ENCODE measurements at regions not wholly inside any gene's neighbourhood (a gene's known extent, or its start where the extent isn't known, plus 50 kb on each side); places are given as distances from the start of the nearest gene placed in this dataset.

- no peaks in the 10 kb centered on the region for H3K36me3 ChIP-seq (ENCODE audit: control insufficient read depth in 1 of 2, insufficient read depth in 2 of 2, low read length in 2 of 2)
- H3K79me1 ChIP-seq (ENCODE audit: low read length), result peaks cover 9% of the 10 kb centered on the region
- no peak overlapping the region for H3K4me2 ChIP-seq (ENCODE audit: low read length)
- no peak overlapping the region for H3K4ac ChIP-seq (ENCODE audit: low read depth, low read length)
- no peak overlapping the region for H4K91ac ChIP-seq (ENCODE audit: low read depth, low read length)
- H3K23ac ChIP-seq (ENCODE audit: low read length), result no peak overlapping the region
- H3K4me3 ChIP-seq (ENCODE audit: low read depth, low read length), result no peak overlapping the region
- H2AK5ac ChIP-seq (ENCODE audit: low read length), result no peak overlapping the region
- H3K27me3 ChIP-seq (ENCODE audit: insufficient read depth, low read length), result no peaks in the 10 kb centered on the region
- no peak for DNase-seq
- H2AFZ ChIP-seq (ENCODE audit: insufficient read depth, low read length, poor library complexity), result no peak overlapping the region
- H3K27ac ChIP-seq (ENCODE audit: low read depth, low read length), result no peak overlapping the region
- H2BK5ac ChIP-seq (ENCODE audit: low read depth, low read length, poor library complexity), result peak overlapping the region; percentile 68
- no peak overlapping the region for H3K18ac ChIP-seq (ENCODE audit: low read length)
- no peak overlapping the region for H2BK120ac ChIP-seq (ENCODE audit: insufficient read depth, low read length, poor library complexity)
- no peaks in the 10 kb centered on the region for H3K9me3 ChIP-seq (ENCODE audit: insufficient read depth, low read depth, low read length)
- H4K8ac ChIP-seq (ENCODE audit: low read depth, low read length), result no peak overlapping the region
- no peak overlapping the region for H3K9ac ChIP-seq (ENCODE audit: low read length)
- 100% methylated on average over 3 of the region's 7 CpGs for WGBS (ENCODE audit: extremely low coverage, insufficient coverage, insufficient read length)
- H3K4me1 ChIP-seq (ENCODE audit: control insufficient read depth in 1 of 2, insufficient read depth in 2 of 2, low read length in 2 of 2), result peaks cover 0 to 9% of the 10 kb centered on the region in 2 experiments
- no peak overlapping the region for H3K14ac ChIP-seq (ENCODE audit: low read length)
- H2BK12ac ChIP-seq (ENCODE audit: low read length), result no peak overlapping the region
- H4K12ac ChIP-seq (ENCODE audit: low read depth, low read length), result no peak overlapping the region
- peaks cover 2% of the 10 kb centered on the region for H3K79me2 ChIP-seq (ENCODE audit: control insufficient read depth, insufficient read depth, low read length, poor library complexity)
These were observed 380.0 kb upstream of the CAMK1G start for GRCh38 chr1:209203533-209203895.

GRCh38 chr1:209205039-209205438, 378.5 kb upstream of the CAMK1G start:
- DNase-seq, result no peak
- no peaks in the 10 kb centered on the region for H3K27me3 ChIP-seq (ENCODE audit: insufficient read depth, low read length)
- WGBS (ENCODE audit: extremely low coverage, insufficient coverage, insufficient read length), result no CpG with 5 or more reads among the region's 4 CpGs

GRCh38 chr1:209207126-209207700, 376.3 kb upstream of the CAMK1G start:
- Histone ChIP-seq H3K23ac (ENCODE audit: low read length) (no peak overlapping the region), H3K18ac (ENCODE audit: low read length) (peak overlapping the region; percentile 49), H2AK5ac (ENCODE audit: low read length) (peak overlapping the region; percentile 87), H3K79me1 (ENCODE audit: low read length) (peaks cover 12% of the 10 kb centered on the region), H4K91ac (ENCODE audit: low read depth, low read length) (peak overlapping the region; percentile 89), H3K4me3 (ENCODE audit: low read depth, low read length) (no peak overlapping the region), H2BK12ac (ENCODE audit: low read length) (peak overlapping the region; percentile 85), H3K4ac (ENCODE audit: low read depth, low read length) (peak overlapping the region; percentile 38), H2BK120ac (ENCODE audit: insufficient read depth, low read length, poor library complexity) (peak overlapping the region; percentile 88), H2BK5ac (ENCODE audit: low read depth, low read length, poor library complexity) (peak overlapping the region; percentile 32), H2AFZ (ENCODE audit: insufficient read depth, low read length, poor library complexity) (peak overlapping the region; percentile 1), H3K36me3 (ENCODE audit: control insufficient read depth in 1 of 2, insufficient read depth in 2 of 2, low read length in 2 of 2) (no peaks in the 10 kb centered on the region), H3K4me1 (ENCODE audit: control insufficient read depth in 1 of 2, insufficient read depth in 2 of 2, low read length in 2 of 2) (peaks cover 0 to 7% of the 10 kb centered on the region in 2 experiments), H3K27me3 (ENCODE audit: insufficient read depth, low read length) (no peaks in the 10 kb centered on the region), H3K9ac (ENCODE audit: low read length) (no peak overlapping the region), H3K79me2 (ENCODE audit: control insufficient read depth, insufficient read depth, low read length, poor library complexity) (peaks cover 2% of the 10 kb centered on the region), H3K9me3 (ENCODE audit: insufficient read depth, low read depth, low read length) (no peaks in the 10 kb centered on the region), H4K8ac (ENCODE audit: low read depth, low read length) (peak overlapping the region; percentile 67), H3K4me2 (ENCODE audit: low read length) (peak overlapping the region; percentile 83), H3K27ac (ENCODE audit: low read depth, low read length) (no peak overlapping the region), H4K12ac (ENCODE audit: low read depth, low read length) (peak overlapping the region; percentile 54), H3K14ac (ENCODE audit: low read length) (peak overlapping the region; percentile 63)
- no CpG with 5 or more reads among the region's 11 CpGs for WGBS (ENCODE audit: extremely low coverage, insufficient coverage, insufficient read length)
- DNase-seq, result no peak

More at GRCh38 chr1:209205039-209205438, 378.5 kb upstream of the CAMK1G start:
- H3K4ac ChIP-seq (ENCODE audit: low read depth, low read length), result no peak overlapping the region
- H3K4me1 ChIP-seq (ENCODE audit: control insufficient read depth in 1 of 2, insufficient read depth in 2 of 2, low read length in 2 of 2), result peaks cover 0 to 7% of the 10 kb centered on the region in 2 experiments
- H3K23ac ChIP-seq (ENCODE audit: low read length), result no peak overlapping the region
- no peak overlapping the region for H2AK5ac ChIP-seq (ENCODE audit: low read length)
- peak overlapping the region; percentile 8 for H2BK12ac ChIP-seq (ENCODE audit: low read length)
- peaks cover 11% of the 10 kb centered on the region for H3K79me1 ChIP-seq (ENCODE audit: low read length)
- H3K14ac ChIP-seq (ENCODE audit: low read length), result no peak overlapping the region
- H4K8ac ChIP-seq (ENCODE audit: low read depth, low read length), result no peak overlapping the region
- no peak overlapping the region for H3K27ac ChIP-seq (ENCODE audit: low read depth, low read length)
- H2BK5ac ChIP-seq (ENCODE audit: low read depth, low read length, poor library complexity), result no peak overlapping the region
- no peak overlapping the region for H3K4me3 ChIP-seq (ENCODE audit: low read depth, low read length)
- no peak overlapping the region for H4K12ac ChIP-seq (ENCODE audit: low read depth, low read length)
- no peak overlapping the region for H3K18ac ChIP-seq (ENCODE audit: low read length)
- H3K4me2 ChIP-seq (ENCODE audit: low read length), result no peak overlapping the region
- H3K9me3 ChIP-seq (ENCODE audit: insufficient read depth, low read depth, low read length), result no peaks in the 10 kb centered on the region
- H2BK120ac ChIP-seq (ENCODE audit: insufficient read depth, low read length, poor library complexity), result no peak overlapping the region
- no peaks in the 10 kb centered on the region for H3K36me3 ChIP-seq (ENCODE audit: control insufficient read depth in 1 of 2, insufficient read depth in 2 of 2, low read length in 2 of 2)
- H3K79me2 ChIP-seq (ENCODE audit: control insufficient read depth, insufficient read depth, low read length, poor library complexity), result peaks cover 2% of the 10 kb centered on the region
- no peak overlapping the region for H3K9ac ChIP-seq (ENCODE audit: low read length)
- H4K91ac ChIP-seq (ENCODE audit: low read depth, low read length), result peak overlapping the region; percentile 4
- H2AFZ ChIP-seq (ENCODE audit: insufficient read depth, low read length, poor library complexity), result no peak overlapping the region

- Histone ChIP-seq H3K14ac (ENCODE audit: low read length) (peak overlapping the region; percentile 63), H3K27me3 (ENCODE audit: insufficient read depth, low read length) (no peaks in the 10 kb centered on the region), H3K9ac (ENCODE audit: low read length) (no peak overlapping the region), H3K36me3 (ENCODE audit: control insufficient read depth in 1 of 2, insufficient read depth in 2 of 2, low read length in 2 of 2) (no peaks in the 10 kb centered on the region), H3K79me1 (ENCODE audit: low read length) (peaks cover 12% of the 10 kb centered on the region), H3K4me1 (ENCODE audit: control insufficient read depth in 1 of 2, insufficient read depth in 2 of 2, low read length in 2 of 2) (peaks cover 0 to 7% of the 10 kb centered on the region in 2 experiments), H3K18ac (ENCODE audit: low read length) (peak overlapping the region; percentile 48), H3K27ac (ENCODE audit: low read depth, low read length) (no peak overlapping the region), H4K8ac (ENCODE audit: low read depth, low read length) (peak overlapping the region; percentile 67), H2AFZ (ENCODE audit: insufficient read depth, low read length, poor library complexity) (peak overlapping the region; percentile 48), H2BK5ac (ENCODE audit: low read depth, low read length, poor library complexity) (peak overlapping the region; percentile 32), H2AK5ac (ENCODE audit: low read length) (no peak overlapping the region), H3K23ac (ENCODE audit: low read length) (no peak overlapping the region), H3K79me2 (ENCODE audit: control insufficient read depth, insufficient read depth, low read length, poor library complexity) (peaks cover 2% of the 10 kb centered on the region), H3K4me2 (ENCODE audit: low read length) (peak overlapping the region; percentile 83), H3K4me3 (ENCODE audit: low read depth, low read length) (no peak overlapping the region), H4K12ac (ENCODE audit: low read depth, low read length) (peak overlapping the region; percentile 28), H4K91ac (ENCODE audit: low read depth, low read length) (peak overlapping the region; percentile 89), H3K9me3 (ENCODE audit: insufficient read depth, low read depth, low read length) (no peaks in the 10 kb centered on the region), H2BK12ac (ENCODE audit: low read length) (peak overlapping the region; percentile 26), H2BK120ac (ENCODE audit: insufficient read depth, low read length, poor library complexity) (peak overlapping the region; percentile 88), H3K4ac (ENCODE audit: low read depth, low read length) (no peak overlapping the region)
- peak; percentile 20 to 61 for DNase-seq
- no CpG with 5 or more reads among the region's 31 CpGs for WGBS (ENCODE audit: extremely low coverage, insufficient coverage, insufficient read length)
These were observed 375.7 kb upstream of the CAMK1G start for GRCh38 chr1:209207701-209208286.
